HCT116 (cell line): ENCODE measurements at regions not wholly inside any gene's neighbourhood (a gene's known extent, or its start where the extent isn't known, plus 50 kb on each side); places are given as distances from the start of the nearest gene placed in this dataset.

Experiments
- ATAC-seq: fragments of 200-7000 bp; cut with Tn5 transposase; 2 replicates; pipeline ENCODE4 v1.9.1; 2020; ENCODE audit warnings: mild to moderate bottlenecking, moderate library complexity
- BruUV-seq: library from RNA; stranded (reverse); fragments of 400-500 nt; replicated peaks from 2 replicates; lab custom pipeline; 2021; lab: Mats Ljungman, UMichigan
- CTCF ChIA-PET: fragments of 300-600 bp; sonication (Branson Sonifier 250); formaldehyde crosslinking; loops from one replicate; lab custom pipeline; 2021; ENCODE audit warnings: antibody characterized with exemption; lab: Charles Lee
- POLR2A ChIA-PET: fragments of 300-600, 350-600 bp; sonication (Branson Sonifier 250); formaldehyde crosslinking; loops from one replicate; lab custom pipeline; 2021; ENCODE audit warnings: antibody characterized with exemption; lab: Charles Lee
- RAD21 ChIA-PET, 2 experiments: fragments of 300-600 bp; sonication (Branson Sonifier 250); formaldehyde crosslinking; loops; one replicate each; lab custom pipeline; 2023; ENCODE audit warnings: low total read pairs in 2 of 2; ENCODE audit not compliant: uncharacterized antibody in 2 of 2, unreplicated experiment in 2 of 2, low non-redundant PET in 1 of 2; lab: Charles Lee
- DNase-seq: peaks from one replicate; pipeline ENCODE4 v3.0.0-alpha.2; 2010; ENCODE audit warnings: low read depth, low spot score
- H2AFZ ChIP-seq: fragments of 200-600 bp; shearing (Covaris generic), sonication (generic); 2 replicates; pipeline ENCODE4 v1.6.1; 2017; ENCODE audit warnings: low read depth, mixed run types, mixed read lengths, antibody characterized with exemption, low read length; ENCODE audit not compliant: poor library complexity, severe bottlenecking
- H3K27ac ChIP-seq: 2 replicates; pipeline ENCODE4 v1.5.1; 2012; ENCODE audit warnings: low read depth, low read length
- H3K27me3 ChIP-seq: fragments of 200-600 bp; sonication (generic); 2 replicates; pipeline ENCODE4 v1.6.1; 2016; ENCODE audit warnings: mixed run types, low read length, mixed read lengths; ENCODE audit not compliant: insufficient read depth
- H3K36me3 ChIP-seq, 2 experiments: fragments of 200-500 bp in 1 of 2; fragments of 200-600 bp in 1 of 2; sonication (Bioruptor generic) in 1 of 2; sonication (generic) in 1 of 2; 2 replicates each; pipeline versions ENCODE4 v1.5.1 to v1.6.1; 2014 to 2016; ENCODE audit warnings: low read length in 2 of 2, inconsistent platforms in 1 of 2, mixed read lengths in 1 of 2, mixed run types in 1 of 2; ENCODE audit not compliant: insufficient read depth in 2 of 2, control insufficient read depth in 1 of 2
- H3K4me1 ChIP-seq, 2 experiments: fragments of 200-600 bp in 1 of 2; sonication (generic) in 1 of 2; 2 replicates each; pipeline versions ENCODE4 v1.5.1 to v1.6.1; 2012 to 2017; ENCODE audit warnings: low read length in 2 of 2, inconsistent platforms in 1 of 2, mild to moderate bottlenecking in 1 of 2, mixed read lengths in 1 of 2, mixed run types in 1 of 2, moderate library complexity in 1 of 2; ENCODE audit not compliant: insufficient read depth in 2 of 2, control insufficient read depth in 1 of 2
- H3K4me2 ChIP-seq: fragments of 200-600 bp; sonication (generic); 2 replicates; pipeline ENCODE4 v1.6.1; 2017; ENCODE audit warnings: mixed run types, low read length, mixed read lengths
- H3K4me3 ChIP-seq, 2 experiments: fragments of 200-600 bp in 1 of 2; sonication (generic) in 1 of 2; replicated peaks in 1 of 2; 2 replicates each; pipeline ENCODE4 v1.5.1; 2011 to 2016; ENCODE audit warnings: low read length in 2 of 2, control low read depth in 1 of 2, low read depth in 1 of 2, mild to moderate bottlenecking in 1 of 2, mixed read lengths in 1 of 2, mixed run types in 1 of 2
- H3K79me2 ChIP-seq: fragments of 200-600 bp; sonication (generic); 2 replicates; pipeline ENCODE4 v1.6.1; 2017; ENCODE audit warnings: mild to moderate bottlenecking, mixed run types, low read length, moderate library complexity, mixed read lengths; ENCODE audit not compliant: insufficient read depth
- H3K9ac ChIP-seq: fragments of 200-600 bp; sonication (generic); 2 replicates; pipeline ENCODE4 v1.6.1; 2016; ENCODE audit warnings: low read length, mixed read lengths
- H3K9me2 ChIP-seq: fragments of 200-600 bp; sonication (generic), shearing (Covaris generic); 2 replicates; pipeline ENCODE4 v1.6.1; 2017; ENCODE audit warnings: mixed run types, mild to moderate bottlenecking, moderate library complexity; ENCODE audit not compliant: insufficient read depth
- H3K9me3 ChIP-seq, 2 experiments: fragments of 200-500 bp in 1 of 2; fragments of 200-600 bp in 1 of 2; sonication (Bioruptor generic) in 1 of 2; sonication (generic) in 1 of 2; 2 replicates each; pipeline ENCODE4 v1.6.1; 2014 to 2017; ENCODE audit warnings: low read length in 2 of 2, mixed read lengths in 2 of 2, inconsistent platforms in 1 of 2, low read depth in 1 of 2, mild to moderate bottlenecking in 1 of 2, mixed run types in 1 of 2, moderate library complexity in 1 of 2; ENCODE audit not compliant: control insufficient read depth in 1 of 2, insufficient read depth in 1 of 2
- H4K20me1 ChIP-seq: fragments of 200-600 bp; sonication (generic), shearing (Covaris generic); 2 replicates; pipeline ENCODE4 v1.6.1; 2017; ENCODE audit warnings: mixed run types, mild to moderate bottlenecking, moderate library complexity; ENCODE audit not compliant: insufficient read depth
- ATF3 ChIP-seq: IDR thresholded peaks from 2 replicates; pipeline ENCODE4 v1.6.1; 2012
- CBX3 ChIP-seq: IDR thresholded peaks from 2 replicates; pipeline ENCODE4 v1.6.1; 2012; ENCODE audit warnings: low read depth
- CEBPB ChIP-seq: IDR thresholded peaks from 2 replicates; pipeline ENCODE4 v1.6.1; 2012; ENCODE audit warnings: low read depth
- EGR1 ChIP-seq: IDR thresholded peaks from 2 replicates; pipeline ENCODE4 v1.6.1; 2012; ENCODE audit warnings: low read depth
- ELF1 ChIP-seq: IDR thresholded peaks from 2 replicates; pipeline ENCODE4 v1.6.1; 2012; ENCODE audit warnings: low read depth, borderline replicate concordance
- EZH2phosphoT487 ChIP-seq: fragments of 200-600 bp; IDR thresholded peaks from 2 replicates; pipeline ENCODE4 v1.6.1; 2018; ENCODE audit warnings: antibody characterized with exemption, borderline replicate concordance
- FOSL1 ChIP-seq: IDR thresholded peaks from 2 replicates; pipeline ENCODE4 v1.6.1; 2012; ENCODE audit warnings: low read depth
- JUND ChIP-seq: IDR thresholded peaks from 2 replicates; pipeline ENCODE4 v1.6.1; 2012
- RAD21 ChIP-seq: IDR thresholded peaks from 2 replicates; pipeline ENCODE4 v1.6.1; 2012; ENCODE audit warnings: low read depth, mild to moderate bottlenecking
- SP1 ChIP-seq: IDR thresholded peaks from 2 replicates; pipeline ENCODE4 v1.6.1; 2012; ENCODE audit warnings: low read depth
- SRF ChIP-seq: IDR thresholded peaks from 2 replicates; pipeline ENCODE4 v1.6.1; 2012; ENCODE audit warnings: low read depth
- YY1 ChIP-seq: IDR thresholded peaks from 2 replicates; pipeline ENCODE4 v1.6.1; 2011; ENCODE audit warnings: low read length, low read depth, moderate library complexity, mild to moderate bottlenecking; ENCODE audit not compliant: insufficient replicate concordance; ENCODE audit errors: extremely low read depth
- ZFX ChIP-seq: fragments of 450-650 bp; IDR thresholded peaks from 2 replicates; pipeline ENCODE4 v1.6.1; 2017
- ZNF274 ChIP-seq: fragments of 200-500 bp; sonication (Bioruptor generic); IDR thresholded peaks from 2 replicates; pipeline ENCODE4 v1.6.1; 2014; ENCODE audit warnings: mild to moderate bottlenecking, low read depth, low read length, inconsistent platforms
- intact Hi-C: fragments of 100-400 bp; cut with micrococcal nuclease; formaldehyde crosslinking; loops from 2 replicates; pipeline ENCODE4 v1.10.0; 2022
- TF ChIP-seq, protein P1 (sequence below): IDR thresholded peaks from 2 replicates; pipeline ENCODE4 v1.6.1; 2012
- TF ChIP-seq, protein P2 (sequence below), 3 experiments: fragments of 200-600 bp in 1 of 3; sonication (generic) in 1 of 3; IDR thresholded peaks in 2 of 3; conservative IDR thresholded peaks in 1 of 3; 2 replicates each; pipeline ENCODE4 v1.5.1; 2012 to 2017; ENCODE audit warnings: low read depth in 2 of 3, low read length in 2 of 3, antibody characterized with exemption in 1 of 3, borderline replicate concordance in 1 of 3, control low read depth in 1 of 3, mild to moderate bottlenecking in 1 of 3, mixed read lengths in 1 of 3, mixed run types in 1 of 3, moderate library complexity in 1 of 3; ENCODE audit not compliant: insufficient read depth in 1 of 3

DNA sequence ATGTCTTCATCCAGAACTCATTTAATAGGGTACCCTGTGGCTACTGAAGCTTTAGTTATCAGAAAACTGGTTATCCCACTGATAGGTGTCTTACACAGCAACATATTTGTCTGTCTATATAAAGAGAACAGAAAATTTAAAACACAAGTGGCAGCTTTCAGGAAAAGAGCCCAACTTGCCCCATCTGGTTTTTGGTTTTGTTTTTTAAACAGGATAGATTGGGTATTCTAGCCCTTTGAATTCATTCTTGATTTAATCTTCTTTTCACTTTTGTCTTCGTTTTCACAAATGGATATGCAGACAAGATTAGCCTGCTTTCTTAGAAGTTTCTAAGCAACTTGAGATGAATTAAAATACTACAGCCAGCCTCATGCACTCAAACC is 91.3 kb downstream of the KLF6 start:
- intact Hi-C loops: no loop called here
- no peak for DNase-seq
- CTCF ChIA-PET: no interaction called here

DNA sequence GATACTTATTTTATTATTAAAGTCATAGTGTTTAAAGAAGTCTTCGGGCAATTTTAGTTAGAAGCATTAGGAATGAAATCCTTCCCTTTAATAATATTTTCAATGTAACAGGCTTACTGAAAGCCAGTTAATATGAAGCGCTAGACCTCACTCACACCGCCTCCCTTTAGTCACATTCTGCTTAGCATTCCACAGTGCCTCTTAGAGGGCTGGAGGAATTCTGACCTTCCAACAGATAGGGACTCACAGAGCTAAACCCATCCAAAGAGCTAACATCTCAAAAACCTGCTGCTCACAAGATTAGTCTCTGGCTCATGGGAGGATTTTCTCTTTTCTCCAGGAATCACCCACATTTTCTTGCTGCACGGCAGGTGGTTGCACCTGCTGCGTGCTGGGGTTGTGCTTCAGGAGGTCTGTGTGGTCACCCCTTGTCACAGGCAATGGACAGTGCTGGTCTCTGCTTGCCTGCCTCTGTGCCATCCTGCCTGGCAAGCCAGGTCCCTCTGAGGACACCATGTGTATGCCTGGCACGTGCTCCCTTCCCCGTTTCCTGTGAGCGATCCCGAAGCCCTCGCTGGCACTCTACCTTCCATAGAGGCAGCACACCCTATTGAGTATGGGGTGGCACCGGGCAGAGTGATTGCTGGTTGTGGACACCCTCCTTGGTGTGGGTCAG is 91.8 kb downstream of the KLF6 start:
- CTCF ChIA-PET: no interaction called here
- RAD21 ChIA-PET: no interaction called here
- no peaks in the 10 kb centered on the region for H3K36me3 ChIP-seq
- TF ChIP-seq, protein P1, sequence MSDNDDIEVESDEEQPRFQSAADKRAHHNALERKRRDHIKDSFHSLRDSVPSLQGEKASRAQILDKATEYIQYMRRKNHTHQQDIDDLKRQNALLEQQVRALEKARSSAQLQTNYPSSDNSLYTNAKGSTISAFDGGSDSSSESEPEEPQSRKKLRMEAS: no peak
- no peak for TF ChIP-seq ZNF274
- TF ChIP-seq, protein P2, sequence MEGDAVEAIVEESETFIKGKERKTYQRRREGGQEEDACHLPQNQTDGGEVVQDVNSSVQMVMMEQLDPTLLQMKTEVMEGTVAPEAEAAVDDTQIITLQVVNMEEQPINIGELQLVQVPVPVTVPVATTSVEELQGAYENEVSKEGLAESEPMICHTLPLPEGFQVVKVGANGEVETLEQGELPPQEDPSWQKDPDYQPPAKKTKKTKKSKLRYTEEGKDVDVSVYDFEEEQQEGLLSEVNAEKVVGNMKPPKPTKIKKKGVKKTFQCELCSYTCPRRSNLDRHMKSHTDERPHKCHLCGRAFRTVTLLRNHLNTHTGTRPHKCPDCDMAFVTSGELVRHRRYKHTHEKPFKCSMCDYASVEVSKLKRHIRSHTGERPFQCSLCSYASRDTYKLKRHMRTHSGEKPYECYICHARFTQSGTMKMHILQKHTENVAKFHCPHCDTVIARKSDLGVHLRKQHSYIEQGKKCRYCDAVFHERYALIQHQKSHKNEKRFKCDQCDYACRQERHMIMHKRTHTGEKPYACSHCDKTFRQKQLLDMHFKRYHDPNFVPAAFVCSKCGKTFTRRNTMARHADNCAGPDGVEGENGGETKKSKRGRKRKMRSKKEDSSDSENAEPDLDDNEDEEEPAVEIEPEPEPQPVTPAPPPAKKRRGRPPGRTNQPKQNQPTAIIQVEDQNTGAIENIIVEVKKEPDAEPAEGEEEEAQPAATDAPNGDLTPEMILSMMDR (IDR thresholded peaks at IDR 0.05 in 2 of 3, conservative IDR thresholded peaks at IDR 0.05 in 1 of 3; ENCODE audit: borderline replicate concordance in 1 of 3, insufficient read depth in 1 of 3, low read depth in 2 of 3, low read length in 2 of 3): no peak
- no peak for TF ChIP-seq YY1
- no peak for TF ChIP-seq FOSL1
- TF ChIP-seq EZH2phosphoT487: no peak
- peaks cover 0 to 9% of the 10 kb centered on the region in 2 experiments; a peak in 1 of 4 replicates for H3K4me1 ChIP-seq
- H3K27me3 ChIP-seq: no peaks in the 10 kb centered on the region
- no peaks in the 10 kb centered on the region for H3K9me2 ChIP-seq
- H3K9ac ChIP-seq: no peak overlapping the region
- no peak overlapping the region for H3K4me3 ChIP-seq
- H3K79me2 ChIP-seq: no peaks in the 10 kb centered on the region
- intact Hi-C loops: no loop called here
- H3K9me3 ChIP-seq: no peaks in the 10 kb centered on the region
- no peaks in the 10 kb centered on the region for H4K20me1 ChIP-seq
- BruUV-seq: no TSS peak
- H2AFZ ChIP-seq: no peak overlapping the region
- no peak overlapping the region for H3K27ac ChIP-seq
- POLR2A ChIA-PET: no interaction called here
- no peak overlapping the region for H3K4me2 ChIP-seq
- DNase-seq (no peak), ATAC-seq (no peak)

More for the DNA sequence above, 91.3 kb downstream of the KLF6 start:
- Histone ChIP-seq H3K4me1 (peaks cover 0 to 9% of the 10 kb centered on the region in 2 experiments; a peak in 1 of 4 replicates), H3K36me3 (no peaks in the 10 kb centered on the region), H2AFZ (no peak overlapping the region), H3K79me2 (no peaks in the 10 kb centered on the region), H3K4me2 (no peak overlapping the region), H3K27ac (no peak overlapping the region), H3K27me3 (no peaks in the 10 kb centered on the region), H3K4me3 (no peak overlapping the region), H3K9me2 (no peaks in the 10 kb centered on the region), H3K9me3 (no peaks in the 10 kb centered on the region), H4K20me1 (no peaks in the 10 kb centered on the region), H3K9ac (no peak overlapping the region)
- ChIA-PET RAD21 (no interaction called here), POLR2A (no interaction called here)
- no peak for TF ChIP-seq YY1
- no peak for TF ChIP-seq SP1
- no peak for TF ChIP-seq RAD21
- no peak for TF ChIP-seq JUND
- TF ChIP-seq ELF1: no peak
- TF ChIP-seq, protein P1: no peak
- no peak for TF ChIP-seq ATF3
- TF ChIP-seq SRF: no peak
- TF ChIP-seq CEBPB: no peak
- TF ChIP-seq FOSL1: no peak
- TF ChIP-seq EGR1: no peak
- TF ChIP-seq CBX3: no peak
- TF ChIP-seq EZH2phosphoT487: no peak
- no peak for TF ChIP-seq ZFX
- BruUV-seq: no TSS peak
- no peak for ATAC-seq
